Right ventricle myocardium inferior (tissue), 1 donor: ENCODE measurements at regions not wholly inside any gene's neighbourhood (a gene's known extent, or its start where the extent isn't known, plus 50 kb on each side); places are given as distances from the start of the nearest gene placed in this dataset.
"Not testable (repeated sequence)": the region's sequence is repeated elsewhere in the genome, so short reads cannot be mapped to it uniquely, and the experiment has no call there.

Experiments used
- ATAC-seq: fragments of 200-7000 bp; cut with Tn5 transposase; one replicate; pipeline ENCODE4 v1.9.1; 2020; ENCODE audit warnings: mild to moderate bottlenecking, moderate library complexity
- DNase-seq: peaks from one replicate; pipeline ENCODE4 v3.0.0; 2021; ENCODE audit errors: missing footprints
- intact Hi-C: fragments of 100-400 bp; cut with DNase I; formaldehyde crosslinking; loops from one replicate; pipeline ENCODE4 v1.11.0; 2022
- donor health status: DM: no; HTN: yes; CAD: no; lungs with severe emphysema.

GRCh38 chr7:6934981-6935380 lies 108.9 kb upstream of the CCZ1B start:
- no peak for DNase-seq
- intact Hi-C loops, result no loop called here
- no peak for ATAC-seq

- ATAC-seq, DNase-seq, intact Hi-C loops: not testable (repeated sequence)
Observed at GRCh38 chr7:6936626-6937025, 110.6 kb upstream of the CCZ1B start.

- intact Hi-C loops, ATAC-seq, DNase-seq: not testable (repeated sequence)
Observed at GRCh38 chr7:6937746-6938145, 111.7 kb upstream of the CCZ1B start.

- ATAC-seq, intact Hi-C loops, DNase-seq: not testable (repeated sequence)
Observed at GRCh38 chr7:6938284-6938683, 112.2 kb upstream of the CCZ1B start.

- DNase-seq, ATAC-seq, intact Hi-C loops: not testable (repeated sequence)
Observed at GRCh38 chr7:6939126-6939525, 113.1 kb upstream of the CCZ1B start.

- intact Hi-C loops, DNase-seq, ATAC-seq: not testable (repeated sequence)
Observed at GRCh38 chr7:6939896-6940295, 113.8 kb upstream of the CCZ1B start.

GRCh38 chr7:6946873-6947272 lies 120.8 kb upstream of the CCZ1B start:
- ATAC-seq, DNase-seq, intact Hi-C loops: not testable (repeated sequence)

GRCh38 chr7:6950231-6950630 lies 124.2 kb upstream of the CCZ1B start:
- ATAC-seq, DNase-seq, intact Hi-C loops: not testable (repeated sequence)

GRCh38 chr7:6951553-6951952 lies 125.5 kb upstream of the CCZ1B start:
- DNase-seq, intact Hi-C loops, ATAC-seq: not testable (repeated sequence)

- intact Hi-C loops, DNase-seq, ATAC-seq: not testable (repeated sequence)
Observed at GRCh38 chr7:6953138-6953797, 127.2 kb upstream of the CCZ1B start.

- ATAC-seq, intact Hi-C loops, DNase-seq: not testable (repeated sequence)
Observed at GRCh38 chr7:6953798-6954181, 127.7 kb upstream of the CCZ1B start.

- intact Hi-C loops, DNase-seq, ATAC-seq: not testable (repeated sequence)
Observed at GRCh38 chr7:6955385-6955784, 129.3 kb upstream of the CCZ1B start.

- intact Hi-C loops, DNase-seq, ATAC-seq: not testable (repeated sequence)
Observed at GRCh38 chr7:6955990-6956566, 130.0 kb upstream of the CCZ1B start.

- DNase-seq, ATAC-seq, intact Hi-C loops: not testable (repeated sequence)
Observed at GRCh38 chr7:6958371-6958770, 132.3 kb upstream of the CCZ1B start.

- DNase-seq, intact Hi-C loops, ATAC-seq: not testable (repeated sequence)
Observed at GRCh38 chr7:6959942-6960341, 133.9 kb upstream of the CCZ1B start.

GRCh38 chr7:6962871-6963270 lies 136.8 kb upstream of the CCZ1B start:
- ATAC-seq, DNase-seq, intact Hi-C loops: not testable (repeated sequence)

- intact Hi-C loops, ATAC-seq, DNase-seq: not testable (repeated sequence)
Observed at GRCh38 chr7:6965051-6965450, 139.0 kb upstream of the CCZ1B start.

- ATAC-seq, DNase-seq, intact Hi-C loops: not testable (repeated sequence)
Observed at GRCh38 chr7:6970180-6970579, 144.1 kb upstream of the CCZ1B start.

GRCh38 chr7:6974876-6975275 lies 148.8 kb upstream of the CCZ1B start:
- DNase-seq, ATAC-seq, intact Hi-C loops: not testable (repeated sequence)

GRCh38 chr7:6975346-6975745 lies 149.3 kb upstream of the CCZ1B start:
- ATAC-seq, intact Hi-C loops, DNase-seq: not testable (repeated sequence)
